Activated CD8-positive, alpha-beta memory T cell treated with anti-CD3 and anti-CD28 coated beads, Interleukin-2, amount 50 U/mL, for 1 hour (primary cell): ENCODE measurements at regions not wholly inside any gene's neighbourhood (a gene's known extent, or its start where the extent isn't known, plus 50 kb on each side); places are given as distances from the start of the nearest gene placed in this dataset.
"Not testable (repeated sequence)": the region's sequence is repeated elsewhere in the genome, so short reads cannot be mapped to it uniquely, and the experiment has no call there.

Experiments
- DNase-seq: peaks from one replicate; pipeline ENCODE4 v3.0.0-alpha.2; 2020; ENCODE audit errors: extremely low read depth

- no peak for DNase-seq
Observed at GRCh38 chr21:28298251-28298672, 694.4 kb downstream of the LTN1 start.

GRCh38 chr21:28294051-28294450 is 698.6 kb downstream of the LTN1 start:
- DNase-seq, result no peak

GRCh38 chr21:28283641-28284490 is 708.8 kb downstream of the LTN1 start:
- no peak for DNase-seq

GRCh38 chr21:28282833-28283232 is 709.8 kb downstream of the LTN1 start:
- no peak for DNase-seq

- not testable (repeated sequence) for DNase-seq
Observed at GRCh38 chr21:28281357-28281756, 711.3 kb downstream of the LTN1 start.

- no peak for DNase-seq
Observed at GRCh38 chr21:28280611-28281010, 712.1 kb downstream of the LTN1 start.

- DNase-seq, result no peak
Observed at GRCh38 chr21:28277324-28277723, 715.4 kb downstream of the LTN1 start.

- DNase-seq, result no peak
Observed at GRCh38 chr21:28272272-28272992, 720.2 kb downstream of the LTN1 start.

- no peak for DNase-seq
Observed at GRCh38 chr21:28269173-28269572, 723.5 kb downstream of the LTN1 start.

- no peak for DNase-seq
Observed at GRCh38 chr21:28268685-28269084, 724.0 kb downstream of the LTN1 start.

- no peak for DNase-seq
Observed at GRCh38 chr21:28267449-28267848, 725.2 kb downstream of the LTN1 start.

- DNase-seq, result no peak
Observed at GRCh38 chr21:28266061-28266460, 726.6 kb downstream of the LTN1 start.

GRCh38 chr21:28263974-28264373 is 728.7 kb downstream of the LTN1 start:
- DNase-seq, result no peak

- no peak for DNase-seq
Observed at GRCh38 chr21:28261298-28261697, 731.4 kb downstream of the LTN1 start.

- no peak for DNase-seq
Observed at GRCh38 chr21:28257276-28257675, 735.4 kb downstream of the LTN1 start.

GRCh38 chr21:28256837-28257236 is 735.8 kb downstream of the LTN1 start:
- no peak for DNase-seq

GRCh38 chr21:28256420-28256831 is 736.3 kb downstream of the LTN1 start:
- DNase-seq, result no peak

- no peak for DNase-seq
Observed at GRCh38 chr21:28253961-28254360, 738.7 kb downstream of the LTN1 start.

- no peak for DNase-seq
Observed at GRCh38 chr21:28253338-28253737, 739.3 kb downstream of the LTN1 start.

GRCh38 chr21:28252928-28253327 is 739.7 kb downstream of the LTN1 start:
- no peak for DNase-seq

GRCh38 chr21:28250946-28251345 is 741.7 kb downstream of the LTN1 start:
- no peak for DNase-seq

GRCh38 chr21:28247454-28248020 is 745.1 kb downstream of the LTN1 start:
- no peak for DNase-seq

- DNase-seq, result no peak
Observed at GRCh38 chr21:28240586-28240985, 752.1 kb downstream of the LTN1 start.
